ENCODE measurements at regions not wholly inside any gene's neighbourhood (a gene's known extent, or its start where the extent isn't known, plus 50 kb on each side); places are given as distances from the start of the nearest gene placed in this dataset.

GRCh38 chr4:186839122-186840037 is 115.7 kb upstream of the FAT1 start (continued):
- no peak for TF ChIP-seq CHD1 (IDR thresholded peaks at IDR 0.05; ENCODE audit: low read depth, low read length)
- TF ChIP-seq RCOR1 (IDR thresholded peaks at IDR 0.05; ENCODE audit: insufficient replicate concordance, low read length), result no peak

DNA sequence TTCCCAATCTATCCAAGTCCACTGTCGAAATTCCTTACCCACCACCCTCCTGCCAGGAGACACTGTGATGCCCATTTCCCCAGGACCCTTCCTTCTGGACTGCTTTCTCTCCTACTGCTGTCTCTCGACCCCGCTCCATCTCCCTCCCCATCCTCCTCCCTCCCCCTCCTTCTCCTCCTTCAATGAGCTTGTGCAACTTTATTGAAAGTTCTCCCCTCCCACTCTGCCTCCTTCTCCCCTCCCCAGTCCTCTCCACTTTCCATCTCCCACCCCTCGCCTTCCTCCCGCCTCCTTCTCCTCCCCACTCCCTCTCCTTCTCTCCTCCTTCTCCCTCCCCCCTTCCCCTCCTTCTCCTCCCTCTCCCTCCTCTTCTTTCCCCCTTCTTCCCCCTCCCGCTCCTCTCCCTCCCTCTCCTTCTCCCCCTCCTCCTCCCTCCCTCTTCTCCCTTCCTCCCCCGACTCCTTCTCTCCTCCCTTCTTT is 116.6 kb upstream of the FAT1 start:
- ChIA-PET POLR2A (ENCODE audit: unreplicated experiment) (interaction anchor here (0.6 kb wide), 2 partner anchors 761 to 808 kb away, joined by 4 to 5 read pairs; no protein-coding TSS in a partner anchor), CTCF (no interaction called here)
- Histone ChIP-seq H3K79me1 (ENCODE audit: low read depth in 1 of 2, low read length in 2 of 2) (peaks cover 7 to 15% of the 10 kb centered on the region in 2 experiments; a peak in 3 of 4 replicates), H3K18ac (ENCODE audit: low read depth, low read length) (peak overlapping the region; percentile 99), H3K27ac (ENCODE audit: insufficient read depth, low read length) (peak overlapping the region; percentile 90), H4K91ac (ENCODE audit: insufficient read depth, low read depth, low read length) (peak overlapping the region; percentile 95), H4K8ac (ENCODE audit: low read depth in 2 of 2, low read length in 2 of 2) (peak overlapping the region; percentile 85 to 98), H2BK15ac (ENCODE audit: low read depth, low read length) (peak overlapping the region; percentile 92), H3K4me1 (ENCODE audit: control insufficient read depth, insufficient read depth, low read length) (peaks cover 20% of the 10 kb centered on the region), H4K20me1 (ENCODE audit: insufficient read depth, low read length) (no peaks in the 10 kb centered on the region), H3K9ac (ENCODE audit: low read depth, low read length) (peak overlapping the region; percentile 61), H2BK120ac (ENCODE audit: low read depth, low read length) (peak overlapping the region; percentile 93), H2BK20ac (ENCODE audit: low read depth, low read length) (peak overlapping the region; percentile 87), H3K9me3 (ENCODE audit: control insufficient read depth, insufficient read depth, low read length) (no peaks in the 10 kb centered on the region), H2AK5ac (ENCODE audit: low read depth, low read length) (peak overlapping the region; percentile 98), H3K56ac (ENCODE audit: extremely low read depth, insufficient read depth, low read length) (peak overlapping the region; percentile 93), H3K4ac (ENCODE audit: low read depth, low read length) (peak overlapping the region; percentile 99), H2BK5ac (ENCODE audit: low read depth, low read length, poor library complexity, severe bottlenecking) (peak overlapping the region; percentile 96), H4K5ac (ENCODE audit: low read depth, low read length) (peak overlapping the region; percentile 100), H2AFZ (replicated peaks; ENCODE audit: low read length, poor library complexity) (peak overlapping the region; percentile 76), H3K4me2 (ENCODE audit: low read depth, low read length) (peak overlapping the region; percentile 79), H3K14ac (replicated peaks; ENCODE audit: low read depth, low read length) (peak overlapping the region; percentile 94), H2AK9ac (replicated peaks; ENCODE audit: low read depth, low read length, poor library complexity) (peak overlapping the region; percentile 91), H3K9me1 (ENCODE audit: insufficient read depth, low read length) (peaks cover 13% of the 10 kb centered on the region), H3K23ac (ENCODE audit: low read depth, low read length) (peak overlapping the region; percentile 99), H3K36me3 (ENCODE audit: control insufficient read depth, insufficient read depth, low read length) (no peaks in the 10 kb centered on the region), H3K4me3 (ENCODE audit: insufficient read depth, low read depth, low read length) (no peak overlapping the region), H3K27me3 (ENCODE audit: control insufficient read depth, insufficient read depth, low read length) (no peaks in the 10 kb centered on the region)
- no TSS peak for BruUV-seq (replicated peaks)
- in situ Hi-C loops (cut with MboI; ENCODE audit: low sequenced_read_pairs), result no loop called here
- TF ChIP-seq CEBPB (IDR thresholded peaks at IDR 0.05; ENCODE audit: low read depth, low read length) (peak; percentile 29; the same call in 1 of the 2 replicates), MAZ (IDR thresholded peaks at IDR 0.05; ENCODE audit: borderline replicate concordance, low read depth, low read length) (peak; percentile 62; the same call in 1 of the 2 replicates), CTCF (conservative IDR thresholded peaks at IDR 0.05; ENCODE audit: low read depth, low read length) (no peak)
- DNase-seq (peak; percentile 62), ATAC-seq (ENCODE audit: low read depth) (peak; percentile 4)
- dilution Hi-C loops (cut with HindIII; ENCODE audit: low sequenced_read_pairs, unreplicated experiment), result no loop called here
- WGBS, 2 experiments (ENCODE audit: extremely low coverage in 2 of 2, insufficient read length in 1 of 2), result 53% methylated on average over 4 of the region's 7 CpGs; no CpG with 5 or more reads in 1 of the 2 experiments
- intact Hi-C loops (cut with micrococcal nuclease), result loop anchor here (1.0 to 10.0 kb wide), 2 partner anchors 59 to 1085 kb away; no protein-coding TSS in a partner anchor
